GM23338 (cell line): ENCODE measurements at regions not wholly inside any gene's neighbourhood (a gene's known extent, or its start where the extent isn't known, plus 50 kb on each side); places are given as distances from the start of the nearest gene placed in this dataset.

Experiments used
- ATAC-seq: fragments of 200-7000 bp; cut with Tn5 transposase; 3 replicates; pipeline ENCODE4 v1.9.1; 2020
- DNase-seq: peaks from one replicate; pipeline ENCODE4 v3.0.0-alpha.2; 2015; ENCODE audit warnings: low spot score
- H2AFZ ChIP-seq: fragments of 200-600 bp; sonication (generic); 2 replicates; pipeline ENCODE4 v1.8.0; 2016; ENCODE audit warnings: antibody characterized with exemption, mild to moderate bottlenecking, moderate library complexity
- H3F3A ChIP-seq: fragments of 200-600 bp; sonication (generic); replicated peaks from 2 replicates; pipeline ENCODE4 v1.8.0; 2017; ENCODE audit warnings: antibody characterized with exemption, mixed run types, low read depth
- H3K27ac ChIP-seq: fragments of 200-600 bp; sonication (generic); 2 replicates; pipeline ENCODE4 v1.6.1; 2016; ENCODE audit warnings: low read depth
- H3K27me3 ChIP-seq: fragments of 200-600 bp; sonication (generic); 2 replicates; pipeline ENCODE4 v1.8.0; 2016; ENCODE audit warnings: mild to moderate bottlenecking, mixed run types, moderate library complexity; ENCODE audit not compliant: insufficient read depth
- H3K36me3 ChIP-seq: fragments of 200-600 bp; sonication (generic); 2 replicates; pipeline ENCODE4 v1.8.0; 2016; ENCODE audit warnings: mild to moderate bottlenecking; ENCODE audit not compliant: insufficient read depth
- H3K4me1 ChIP-seq: fragments of 200-600 bp; sonication (generic); 2 replicates; pipeline ENCODE4 v1.8.0; 2016; ENCODE audit warnings: mild to moderate bottlenecking, moderate library complexity; ENCODE audit not compliant: insufficient read depth
- H3K4me2 ChIP-seq: fragments of 200-600 bp; sonication (generic); 2 replicates; pipeline ENCODE4 v1.7.1; 2017; ENCODE audit warnings: mixed run types
- H3K4me3 ChIP-seq: fragments of 200-600 bp; sonication (generic); 2 replicates; pipeline ENCODE4 v1.6.1; 2016; ENCODE audit warnings: mixed run types
- H3K79me2 ChIP-seq: fragments of 200-600 bp; sonication (generic); replicated peaks from 2 replicates; pipeline ENCODE4 v1.8.0; 2017; ENCODE audit warnings: mild to moderate bottlenecking; ENCODE audit not compliant: insufficient read depth
- H3K9me2 ChIP-seq: fragments of 200-600 bp; sonication (generic); 2 replicates; pipeline ENCODE4 v1.8.0; 2017; ENCODE audit not compliant: insufficient read depth
- H4K20me1 ChIP-seq: fragments of 200-600 bp; sonication (generic); replicated peaks from 2 replicates; pipeline ENCODE4 v1.8.0; 2017; ENCODE audit warnings: mild to moderate bottlenecking; ENCODE audit not compliant: insufficient read depth
- H3K27ac Mint-ChIP-seq: 2 replicates; pipeline ENCODE4 v1.8.0; 2020; ENCODE audit warnings: inconsistent platforms, mild to moderate bottlenecking, moderate library complexity, mixed read lengths
- H3K27me3 Mint-ChIP-seq: 3 replicates; pipeline ENCODE4 v1.8.0; 2022; ENCODE audit warnings: low read depth, mild to moderate bottlenecking, moderate library complexity, mixed read lengths, inconsistent platforms; ENCODE audit not compliant: insufficient read depth, poor library complexity
- H3K36me3 Mint-ChIP-seq: 3 replicates; pipeline ENCODE4 v1.8.0; 2021; ENCODE audit warnings: low read depth, mild to moderate bottlenecking, inconsistent platforms, moderate library complexity, mixed read lengths
- H3K4me1 Mint-ChIP-seq: 3 replicates; pipeline ENCODE4 v1.8.0; 2020; ENCODE audit warnings: mild to moderate bottlenecking, inconsistent platforms, mixed read lengths
- H3K4me3 Mint-ChIP-seq: 3 replicates; pipeline ENCODE4 v1.8.0; 2021; ENCODE audit warnings: moderate library complexity, mild to moderate bottlenecking, inconsistent platforms, mixed read lengths
- H3K9me3 Mint-ChIP-seq: 3 replicates; pipeline ENCODE4 v1.8.0; 2020; ENCODE audit warnings: moderate library complexity, mild to moderate bottlenecking, inconsistent platforms, mixed read lengths
- CREB1 ChIP-seq: fragments of 250-450 bp; sonication (Bioruptor Pico); IDR thresholded peaks from 2 replicates; pipeline ENCODE4 v1.5.0; 2020; ENCODE audit warnings: low read depth, mild to moderate bottlenecking, moderate library complexity
- CTCF ChIP-seq, 2 experiments: fragments of 200-600 bp in 1 of 2; sonication (generic) in 1 of 2; conservative IDR thresholded peaks; 2 replicates each; pipeline versions ENCODE4 v1.5.1 to v1.6.1; 2016 to 2017; ENCODE audit warnings: antibody characterized with exemption in 2 of 2, low read depth in 2 of 2, mild to moderate bottlenecking in 2 of 2, moderate library complexity in 1 of 2
- ETS1 ChIP-seq: IDR thresholded peaks from 2 replicates; pipeline ENCODE4 v1.6.1; 2016; ENCODE audit warnings: antibody characterized with exemption
- EZH2 ChIP-seq: fragments of 200-600 bp; sonication (generic); IDR thresholded peaks from one replicate; pipeline ENCODE4 v1.8.0; 2017; ENCODE audit warnings: antibody characterized with exemption, mild to moderate bottlenecking, low read depth; ENCODE audit not compliant: unreplicated experiment
- EZH2phosphoT487 ChIP-seq: fragments of 200-600 bp; sonication (generic); IDR thresholded peaks from one replicate; pipeline ENCODE4 v1.8.1; 2018; ENCODE audit warnings: antibody characterized with exemption; ENCODE audit not compliant: unreplicated experiment
- JUNB ChIP-seq: IDR thresholded peaks from one replicate; pipeline ENCODE4 v1.6.1; 2016; ENCODE audit warnings: antibody characterized with exemption; ENCODE audit not compliant: unreplicated experiment
- NANOG ChIP-seq: IDR thresholded peaks from 2 replicates; pipeline ENCODE4 v1.6.1; 2016; ENCODE audit warnings: antibody characterized with exemption, borderline replicate concordance
- POLR2AphosphoS5 ChIP-seq: IDR thresholded peaks from 2 replicates; pipeline ENCODE4 v1.6.1; 2016; ENCODE audit warnings: antibody characterized with exemption, low read depth
- REST ChIP-seq: IDR thresholded peaks from one replicate; pipeline ENCODE4 v1.6.1; 2018; ENCODE audit warnings: antibody characterized with exemption; ENCODE audit not compliant: unreplicated experiment
- STAT1 ChIP-seq: IDR thresholded peaks from one replicate; pipeline ENCODE4 v1.6.1; 2016; ENCODE audit warnings: antibody characterized with exemption; ENCODE audit not compliant: unreplicated experiment
- ZNF114 ChIP-seq: fragments of 250-450 bp; sonication (Bioruptor Pico); IDR thresholded peaks from 2 replicates; pipeline ENCODE4 v1.5.0; 2020; ENCODE audit warnings: mild to moderate bottlenecking, moderate library complexity
- ZNF331 ChIP-seq: fragments of 250-450 bp; sonication (Bioruptor Pico); IDR thresholded peaks from 2 replicates; pipeline ENCODE4 v1.5.0; 2020; ENCODE audit warnings: low read depth, mild to moderate bottlenecking, moderate library complexity
- ZNF462 ChIP-seq: fragments of 250-450 bp; sonication (Bioruptor Pico); IDR thresholded peaks from 2 replicates; pipeline ENCODE4 v1.5.0; 2020; ENCODE audit warnings: mild to moderate bottlenecking, moderate library complexity

GRCh38 chr10:24133835-24134234 is 75.1 kb upstream of the KIAA1217 start:
- H3K36me3 Mint-ChIP-seq = no peaks in the 10 kb centered on the region

More at GRCh38 chr10:24133835-24134234, 75.1 kb upstream of the KIAA1217 start:
- Histone ChIP-seq H3F3A (no peaks in the 10 kb centered on the region), H3K4me3 (no peak overlapping the region), H3K79me2 (no peaks in the 10 kb centered on the region), H2AFZ (no peak overlapping the region), H3K27ac (no peak overlapping the region), H3K4me2 (no peak overlapping the region), H3K4me1 (peaks cover 3% of the 10 kb centered on the region; the same call in 1 of the 2 replicates), H3K9me2 (no peaks in the 10 kb centered on the region), H3K27me3 (no peaks in the 10 kb centered on the region), H4K20me1 (no peaks in the 10 kb centered on the region), H3K36me3 (no peaks in the 10 kb centered on the region)
- no peaks in the 10 kb centered on the region for H3K27me3 Mint-ChIP-seq
- no peak overlapping the region for H3K27ac Mint-ChIP-seq
- ATAC-seq (no peak), DNase-seq (no peak)
- TF ChIP-seq ZNF114 (CRISPR knock-in tag) (no peak), CREB1 (CRISPR knock-in tag) (no peak), JUNB (no peak), NANOG (no peak), REST (no peak), ZNF331 (CRISPR knock-in tag) (no peak), STAT1 (no peak), EZH2 (no peak), POLR2AphosphoS5 (no peak), CTCF (conservative IDR thresholded peaks at IDR 0.05; ENCODE audit: low read depth in 2 of 2) (no peak), EZH2phosphoT487 (no peak), ZNF462 (CRISPR knock-in tag) (no peak), ETS1 (no peak)
- peaks cover 3% of the 10 kb centered on the region; the same call in 2 of the 3 replicates for H3K4me1 Mint-ChIP-seq
- no peak overlapping the region for H3K4me3 Mint-ChIP-seq
- no peaks in the 10 kb centered on the region; the same call in 2 of the 3 replicates for H3K9me3 Mint-ChIP-seq
